Astrocyte (in vitro differentiated cells and primary cell): ENCODE measurements at regions not wholly inside any gene's neighbourhood (a gene's known extent, or its start where the extent isn't known, plus 50 kb on each side); places are given as distances from the start of the nearest gene placed in this dataset.

Source experiments
- EZH2 ChIP-seq: IDR thresholded peaks from 2 replicates; pipeline ENCODE4 v1.6.1; 2012; ENCODE audit warnings: mild to moderate bottlenecking, low read length, inconsistent platforms; ENCODE audit not compliant: insufficient read depth
- TF ChIP-seq, protein P1 (sequence below): IDR thresholded peaks from 2 replicates; pipeline ENCODE4 v1.5.1; 2011; ENCODE audit warnings: low read depth, mild to moderate bottlenecking, inconsistent platforms, low read length, moderate library complexity; ENCODE audit not compliant: insufficient read depth

DNA sequence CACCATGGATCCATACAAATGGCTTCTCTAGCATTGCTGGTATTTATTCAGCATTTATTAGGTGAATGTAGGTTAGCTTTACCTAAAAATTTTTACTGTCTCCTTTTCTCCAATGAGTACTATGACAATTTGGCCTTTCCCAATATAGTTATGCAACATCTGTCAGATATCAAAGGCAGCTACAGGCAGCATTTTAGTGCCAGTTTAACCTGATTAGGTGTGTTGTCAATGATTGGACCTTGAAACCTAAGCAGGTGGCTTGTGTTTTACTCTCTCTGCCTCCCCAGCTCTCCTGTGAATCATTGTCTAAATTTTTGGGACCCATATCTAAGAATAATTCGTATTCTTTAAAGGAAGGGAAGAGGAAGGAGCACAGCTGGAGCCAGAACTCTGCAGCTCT is 228.9 kb downstream of the KBTBD8 start:
- TF ChIP-seq, protein P1, sequence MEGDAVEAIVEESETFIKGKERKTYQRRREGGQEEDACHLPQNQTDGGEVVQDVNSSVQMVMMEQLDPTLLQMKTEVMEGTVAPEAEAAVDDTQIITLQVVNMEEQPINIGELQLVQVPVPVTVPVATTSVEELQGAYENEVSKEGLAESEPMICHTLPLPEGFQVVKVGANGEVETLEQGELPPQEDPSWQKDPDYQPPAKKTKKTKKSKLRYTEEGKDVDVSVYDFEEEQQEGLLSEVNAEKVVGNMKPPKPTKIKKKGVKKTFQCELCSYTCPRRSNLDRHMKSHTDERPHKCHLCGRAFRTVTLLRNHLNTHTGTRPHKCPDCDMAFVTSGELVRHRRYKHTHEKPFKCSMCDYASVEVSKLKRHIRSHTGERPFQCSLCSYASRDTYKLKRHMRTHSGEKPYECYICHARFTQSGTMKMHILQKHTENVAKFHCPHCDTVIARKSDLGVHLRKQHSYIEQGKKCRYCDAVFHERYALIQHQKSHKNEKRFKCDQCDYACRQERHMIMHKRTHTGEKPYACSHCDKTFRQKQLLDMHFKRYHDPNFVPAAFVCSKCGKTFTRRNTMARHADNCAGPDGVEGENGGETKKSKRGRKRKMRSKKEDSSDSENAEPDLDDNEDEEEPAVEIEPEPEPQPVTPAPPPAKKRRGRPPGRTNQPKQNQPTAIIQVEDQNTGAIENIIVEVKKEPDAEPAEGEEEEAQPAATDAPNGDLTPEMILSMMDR, result no peak
- TF ChIP-seq EZH2, result no peak
